ENCODE measurements at regions not wholly inside any gene's neighbourhood (a gene's known extent, or its start where the extent isn't known, plus 50 kb on each side); places are given as distances from the start of the nearest gene placed in this dataset.

- no peak for TF ChIP-seq EZH2 (IDR thresholded peaks at IDR 0.05; ENCODE audit: insufficient read depth, poor library complexity, severe bottlenecking)
- TF ChIP-seq EZH2phosphoT487 (IDR thresholded peaks at IDR 0.05; ENCODE audit: insufficient read depth, low read depth) = no peak
These were observed 968.1 kb downstream of the TAF11L14 start for GRCh38 chr5:18602402-18602801.
